Mesothelial cell of epicardium (in vitro differentiated cells): ENCODE measurements at regions not wholly inside any gene's neighbourhood (a gene's known extent, or its start where the extent isn't known, plus 50 kb on each side); places are given as distances from the start of the nearest gene placed in this dataset.
A peak's percentile ranks its signal among the peaks of the same experiment; 100 is the strongest.

Experiments
- DNase-seq, 2 experiments: peaks; one replicate each; pipeline ENCODE4 v3.0.0; 2021; ENCODE audit warnings: low spot score in 2 of 2; ENCODE audit not compliant: unreplicated experiment in 2 of 2
- H3K27ac Mint-ChIP-seq: 2 replicates; pipeline ENCODE4 v1.8.0; 2021; ENCODE audit warnings: mixed read lengths
- H3K27me3 Mint-ChIP-seq: 2 replicates; pipeline ENCODE4 v1.8.0; 2021; ENCODE audit warnings: low read depth, mixed read lengths
- H3K36me3 Mint-ChIP-seq: 2 replicates; pipeline ENCODE4 v1.8.0; 2021; ENCODE audit warnings: mixed read lengths
- H3K4me1 Mint-ChIP-seq: 2 replicates; pipeline ENCODE4 v1.8.0; 2021; ENCODE audit warnings: mixed read lengths
- H3K4me3 Mint-ChIP-seq: 2 replicates; pipeline ENCODE4 v1.8.0; 2021; ENCODE audit warnings: mild to moderate bottlenecking, moderate library complexity, mixed read lengths
- H3K9me3 Mint-ChIP-seq: 2 replicates; pipeline ENCODE4 v1.8.0; 2021; ENCODE audit warnings: mixed read lengths
- CTCF ChIP-seq: fragments of 200-600 bp; sonication (generic); IDR thresholded peaks from one replicate; pipeline ENCODE4 v1.5.0; 2021; ENCODE audit warnings: antibody characterized with exemption; ENCODE audit not compliant: unreplicated experiment

- H3K4me1 Mint-ChIP-seq, result peaks cover 37% of the 10 kb centered on the region
- H3K36me3 Mint-ChIP-seq, result no peaks in the 10 kb centered on the region
- no peak for TF ChIP-seq CTCF
- no peaks in the 10 kb centered on the region for H3K27me3 Mint-ChIP-seq
- H3K4me3 Mint-ChIP-seq, result no peak overlapping the region
- DNase-seq, result no peak
- H3K9me3 Mint-ChIP-seq, result peaks cover 5% of the 10 kb centered on the region
- peak overlapping the region; percentile 22 for H3K27ac Mint-ChIP-seq
Measured at GRCh38 chr2:223264541-223265193, 212.7 kb downstream of the KCNE4 start.

GRCh38 chr2:223267160-223267951, 215.4 kb downstream of the KCNE4 start:
- peak overlapping the region; percentile 4 for H3K27ac Mint-ChIP-seq
- no peak for TF ChIP-seq CTCF
- DNase-seq, result no peak
- no peaks in the 10 kb centered on the region for H3K27me3 Mint-ChIP-seq
- no peaks in the 10 kb centered on the region for H3K9me3 Mint-ChIP-seq
- peaks cover 30% of the 10 kb centered on the region for H3K4me1 Mint-ChIP-seq
- H3K4me3 Mint-ChIP-seq, result no peak overlapping the region
- no peaks in the 10 kb centered on the region for H3K36me3 Mint-ChIP-seq

GRCh38 chr2:223269386-223269785, 217.4 kb downstream of the KCNE4 start:
- no peak for DNase-seq
- H3K36me3 Mint-ChIP-seq, result no peaks in the 10 kb centered on the region
- no peak for TF ChIP-seq CTCF

GRCh38 chr2:223270548-223270947, 218.6 kb downstream of the KCNE4 start:
- no peak overlapping the region for H3K4me3 Mint-ChIP-seq

More at GRCh38 chr2:223269386-223269785, 217.4 kb downstream of the KCNE4 start:
- Mint-ChIP-seq H3K4me3 (no peak overlapping the region), H3K9me3 (no peaks in the 10 kb centered on the region), H3K27me3 (no peaks in the 10 kb centered on the region), H3K4me1 (peaks cover 22% of the 10 kb centered on the region), H3K27ac (no peak overlapping the region)

GRCh38 chr2:223273995-223274394, 222.0 kb downstream of the KCNE4 start:
- H3K4me3 Mint-ChIP-seq, result no peak overlapping the region
- DNase-seq, result no peak

More at GRCh38 chr2:223270548-223270947, 218.6 kb downstream of the KCNE4 start:
- no peaks in the 10 kb centered on the region for H3K36me3 Mint-ChIP-seq
- H3K9me3 Mint-ChIP-seq, result no peaks in the 10 kb centered on the region
- H3K27me3 Mint-ChIP-seq, result no peaks in the 10 kb centered on the region
- H3K4me1 Mint-ChIP-seq, result peaks cover 18% of the 10 kb centered on the region
- TF ChIP-seq CTCF, result no peak
- H3K27ac Mint-ChIP-seq, result no peak overlapping the region
- no peak for DNase-seq

More at GRCh38 chr2:223273995-223274394, 222.0 kb downstream of the KCNE4 start:
- Mint-ChIP-seq H3K36me3 (peaks cover 3% of the 10 kb centered on the region), H3K27ac (no peak overlapping the region), H3K4me1 (peaks cover 11% of the 10 kb centered on the region), H3K9me3 (peaks cover 14% of the 10 kb centered on the region), H3K27me3 (no peaks in the 10 kb centered on the region)
- TF ChIP-seq CTCF, result no peak
